Cardiac muscle cell (in vitro differentiated cells and primary cell): ENCODE measurements at regions not wholly inside any gene's neighbourhood (a gene's known extent, or its start where the extent isn't known, plus 50 kb on each side); places are given as distances from the start of the nearest gene placed in this dataset.

ENCODE experiments used
- DNase-seq, 2 donors: peaks; one replicate each; pipeline versions ENCODE4 v3.0.0 to v3.0.0-alpha.2; 2010 to 2017; ENCODE audit warnings: low read depth in 1 of 2, low spot score in 1 of 2
- H3K27ac ChIP-seq: fragments of 200-600 bp; sonication (generic); 2 replicates; pipeline ENCODE4 v1.5.1; 2016
- H3K27me3 ChIP-seq: fragments of 200-600 bp; sonication (generic); 2 replicates; pipeline ENCODE4 v1.6.0; 2016; ENCODE audit warnings: control low read depth
- H3K36me3 ChIP-seq: fragments of 200-600 bp; sonication (generic); 2 replicates; pipeline ENCODE4 v1.5.1; 2016; ENCODE audit warnings: control low read depth
- H3K4me1 ChIP-seq: fragments of 200-600 bp; sonication (generic); 2 replicates; pipeline ENCODE4 v1.8.1; 2017; ENCODE audit warnings: low read depth, mild to moderate bottlenecking, mixed run types
- H3K4me3 ChIP-seq: fragments of 200-600 bp; sonication (generic); 2 replicates; pipeline ENCODE4 v1.5.1; 2016; ENCODE audit warnings: mild to moderate bottlenecking
- H3K9me3 ChIP-seq: fragments of 200-600 bp; sonication (generic); 2 replicates; pipeline ENCODE4 v1.5.1; 2017; ENCODE audit warnings: low read depth, mild to moderate bottlenecking, control low read depth
- CTCF ChIP-seq: IDR thresholded peaks from 2 replicates; pipeline ENCODE4 v1.5.1; 2012; ENCODE audit warnings: low read depth, mild to moderate bottlenecking, low read length

GRCh38 chr13:107065036-107065435, 497.1 kb upstream of the ARGLU1 start:
- no peaks in the 10 kb centered on the region for H3K9me3 ChIP-seq
- H3K27me3 ChIP-seq, result no peaks in the 10 kb centered on the region
- H3K4me3 ChIP-seq, result no peak overlapping the region
- no peak for TF ChIP-seq CTCF
- H3K36me3 ChIP-seq, result no peaks in the 10 kb centered on the region
- no peak overlapping the region for H3K27ac ChIP-seq
- peaks cover 6% of the 10 kb centered on the region for H3K4me1 ChIP-seq
- no peak for DNase-seq

- Histone ChIP-seq H3K27me3 (no peaks in the 10 kb centered on the region), H3K4me3 (no peak overlapping the region), H3K4me1 (no peaks in the 10 kb centered on the region), H3K27ac (no peak overlapping the region), H3K36me3 (no peaks in the 10 kb centered on the region), H3K9me3 (no peaks in the 10 kb centered on the region)
- DNase-seq, result no peak
- no peak for TF ChIP-seq CTCF
Measured at GRCh38 chr13:107057028-107057631, 489.2 kb upstream of the ARGLU1 start.

- Histone ChIP-seq H3K4me1 (no peaks in the 10 kb centered on the region), H3K4me3 (no peak overlapping the region), H3K27me3 (no peaks in the 10 kb centered on the region), H3K27ac (no peak overlapping the region), H3K9me3 (no peaks in the 10 kb centered on the region), H3K36me3 (no peaks in the 10 kb centered on the region)
- TF ChIP-seq CTCF, result no peak
- no peak for DNase-seq
Measured at GRCh38 chr13:107043021-107043956, 475.4 kb upstream of the ARGLU1 start.

- no peak overlapping the region for H3K4me3 ChIP-seq
- H3K27ac ChIP-seq, result no peak overlapping the region
- DNase-seq, result peak in 1 of 2 donors; percentile 25
- no peaks in the 10 kb centered on the region for H3K36me3 ChIP-seq
- H3K4me1 ChIP-seq, result no peaks in the 10 kb centered on the region
- no peaks in the 10 kb centered on the region for H3K9me3 ChIP-seq
- TF ChIP-seq CTCF, result no peak
- no peaks in the 10 kb centered on the region for H3K27me3 ChIP-seq
Measured at GRCh38 chr13:107035778-107036177, 467.8 kb upstream of the ARGLU1 start.

GRCh38 chr13:107035186-107035585, 467.2 kb upstream of the ARGLU1 start:
- Histone ChIP-seq H3K27ac (no peak overlapping the region), H3K4me1 (no peaks in the 10 kb centered on the region), H3K9me3 (no peaks in the 10 kb centered on the region), H3K4me3 (no peak overlapping the region), H3K27me3 (no peaks in the 10 kb centered on the region), H3K36me3 (no peaks in the 10 kb centered on the region)
- TF ChIP-seq CTCF, result no peak
- DNase-seq, result no peak
